ENCODE measurements at regions not wholly inside any gene's neighbourhood (a gene's known extent, or its start where the extent isn't known, plus 50 kb on each side); places are given as distances from the start of the nearest gene placed in this dataset.
"Not testable (repeated sequence)": the region's sequence is repeated elsewhere in the genome, so short reads cannot be mapped to it uniquely, and the experiment has no call there.

GRCh38 chr1:143694085-143694484, 277.7 kb downstream of the FAM72C start:
- DNase-seq = no peak

DNA sequence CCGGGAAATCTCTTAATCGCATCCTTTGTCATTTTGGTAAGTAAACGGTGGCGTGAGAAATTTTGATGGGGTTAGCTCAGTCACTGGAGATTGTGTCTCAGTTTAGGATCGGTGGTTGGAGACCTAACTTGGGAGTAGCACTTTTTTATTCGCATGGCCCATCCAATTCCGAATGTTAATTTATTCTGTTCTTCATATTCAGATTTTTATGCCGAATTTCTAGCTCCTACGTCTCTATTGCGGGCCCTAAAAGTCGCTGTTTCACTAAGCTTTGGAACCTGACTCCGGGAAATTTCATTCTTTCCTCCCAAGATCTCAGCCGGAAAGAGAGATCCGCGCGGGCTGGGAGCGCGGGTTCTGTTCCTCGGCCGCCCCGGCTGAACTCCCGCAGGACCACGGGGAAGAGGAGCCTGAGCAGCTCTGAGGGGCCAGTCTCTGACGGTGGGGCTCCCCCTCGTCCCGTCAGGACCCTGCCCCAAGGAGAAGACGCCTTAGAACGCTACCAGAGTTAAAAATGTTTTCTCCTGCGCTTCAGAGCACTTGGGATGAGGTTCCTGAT, 279.7 kb downstream of the FAM72C start:
- DNase-seq = no peak

DNA sequence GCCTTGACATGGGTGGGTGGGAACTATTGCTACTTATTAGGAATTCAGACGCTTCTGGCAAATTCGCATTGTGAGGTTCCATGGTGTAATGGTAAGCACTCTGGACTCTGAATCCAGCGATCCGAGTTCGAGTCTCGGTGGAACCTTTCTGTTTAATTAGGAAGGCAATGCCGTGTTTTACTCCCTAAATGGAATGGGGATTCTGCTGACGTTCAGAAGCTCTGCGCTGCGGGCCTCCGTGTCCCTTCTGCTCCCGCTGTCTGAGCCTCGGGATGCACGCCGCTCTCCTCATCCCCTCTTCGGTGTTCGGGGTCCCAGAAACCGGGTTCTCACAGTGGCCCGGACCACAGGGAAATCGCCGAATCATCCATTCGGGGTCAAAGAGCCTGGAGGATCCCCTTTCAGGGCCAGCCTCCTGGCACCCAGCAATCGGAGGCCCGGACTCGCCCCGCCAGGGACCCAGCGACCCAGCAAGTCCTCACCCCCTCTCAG, 280.3 kb downstream of the FAM72C start:
- no peak for DNase-seq

DNA sequence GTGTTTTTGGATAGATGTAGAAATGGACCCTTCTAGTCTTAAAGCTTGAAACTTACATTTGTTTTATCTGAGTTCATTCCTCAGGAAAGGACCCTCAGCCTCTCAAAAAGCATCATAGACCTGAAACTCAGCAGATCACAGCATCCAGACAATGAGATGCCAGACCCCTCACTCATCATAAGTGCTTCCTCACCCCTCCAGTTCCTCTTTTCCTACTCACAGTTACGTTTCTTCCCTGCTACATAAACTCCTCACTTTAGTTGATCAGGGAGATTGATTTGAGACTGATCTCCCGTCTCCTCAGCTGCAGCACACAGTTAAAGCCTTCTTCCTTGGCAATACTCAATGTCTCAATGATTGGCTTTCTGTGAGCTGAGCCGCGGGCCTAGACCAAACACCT, 282.0 kb downstream of the FAM72C start:
- DNase-seq = no peak

DNA sequence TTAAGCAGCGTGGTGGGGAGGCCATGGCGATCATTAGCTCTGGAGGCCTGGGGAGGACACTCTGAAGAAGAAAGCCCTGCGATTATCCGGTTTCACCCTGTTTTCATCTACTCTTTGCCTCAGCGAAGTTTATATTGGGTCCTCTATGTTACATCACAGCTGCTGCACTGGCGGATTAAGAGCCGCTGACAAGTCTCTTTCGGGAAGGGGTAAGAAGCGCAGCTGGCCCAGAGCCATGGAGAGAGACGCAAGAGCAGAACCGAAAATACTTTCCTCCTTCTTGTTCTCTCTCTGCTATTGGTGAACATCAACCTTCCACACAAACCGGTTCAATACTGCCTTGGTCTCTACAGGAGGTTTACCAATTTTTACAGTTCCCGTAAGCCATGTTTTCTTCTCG, 291.5 kb downstream of the FAM72C start:
- DNase-seq = no peak

DNA sequence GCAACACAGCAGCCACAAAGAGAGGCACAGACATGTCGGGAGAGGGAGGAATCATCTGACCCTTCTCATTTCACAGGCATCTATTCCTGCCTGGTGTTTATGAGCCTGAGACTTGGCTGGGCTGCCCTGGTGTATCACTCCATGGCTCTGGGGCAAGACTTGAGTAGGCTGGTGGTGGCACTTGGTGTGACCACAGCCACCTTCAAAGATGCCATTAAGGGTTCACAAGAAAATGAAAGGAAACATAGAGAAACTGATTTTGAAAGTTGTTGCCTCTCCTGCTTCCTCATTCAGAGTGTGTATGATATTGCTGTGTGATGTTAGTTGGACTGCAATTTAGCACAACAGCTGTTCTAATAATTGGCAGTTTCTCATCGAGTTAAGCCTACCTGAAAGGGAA, 298.8 kb downstream of the FAM72C start:
- no peak for DNase-seq

GRCh38 chr1:143667730-143668129, 304.1 kb downstream of the FAM72C start:
- no peak for DNase-seq

DNA sequence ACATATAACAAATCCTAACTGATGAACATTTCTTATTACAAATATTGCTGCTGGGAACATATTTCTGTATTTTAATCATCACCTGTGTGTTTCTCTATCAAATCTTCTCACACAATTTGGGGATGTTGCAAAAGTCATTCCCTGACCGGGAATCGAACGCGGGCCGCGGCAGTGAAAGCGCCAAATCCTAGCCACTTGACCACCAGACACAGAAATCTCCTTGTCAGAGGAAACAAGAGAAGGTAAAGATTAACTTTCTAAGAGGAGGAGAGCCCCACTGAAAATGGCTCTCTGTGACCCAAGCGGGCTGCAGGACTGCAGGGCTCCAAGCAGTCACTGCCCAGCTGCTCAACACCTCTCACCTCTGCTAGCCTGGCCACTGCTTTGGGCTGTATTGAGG, 304.9 kb downstream of the FAM72C start:
- DNase-seq = no peak

- no peak for DNase-seq
Measured at GRCh38 chr1:143665606-143666005, 306.2 kb downstream of the FAM72C start.

DNA sequence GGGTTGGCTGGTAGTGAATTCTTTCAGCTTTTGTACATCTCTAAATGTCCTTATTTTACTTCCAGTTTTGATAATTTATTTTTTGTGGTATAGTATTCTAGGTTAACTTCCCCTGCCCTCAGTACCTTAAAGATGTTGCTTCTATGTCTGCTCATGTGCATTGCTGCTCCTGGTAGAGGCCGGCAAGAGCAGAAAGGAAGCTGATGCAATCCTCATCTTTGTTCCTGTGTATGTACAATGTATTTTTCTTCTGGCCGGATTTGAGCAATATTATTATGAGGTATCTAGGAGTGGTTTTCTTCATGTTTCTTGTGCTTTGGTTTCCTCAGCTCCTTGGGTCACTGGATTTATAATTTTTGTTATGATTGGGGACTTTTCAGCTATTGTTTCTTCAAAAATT, 308.7 kb downstream of the FAM72C start:
- not testable (repeated sequence) for DNase-seq

DNA sequence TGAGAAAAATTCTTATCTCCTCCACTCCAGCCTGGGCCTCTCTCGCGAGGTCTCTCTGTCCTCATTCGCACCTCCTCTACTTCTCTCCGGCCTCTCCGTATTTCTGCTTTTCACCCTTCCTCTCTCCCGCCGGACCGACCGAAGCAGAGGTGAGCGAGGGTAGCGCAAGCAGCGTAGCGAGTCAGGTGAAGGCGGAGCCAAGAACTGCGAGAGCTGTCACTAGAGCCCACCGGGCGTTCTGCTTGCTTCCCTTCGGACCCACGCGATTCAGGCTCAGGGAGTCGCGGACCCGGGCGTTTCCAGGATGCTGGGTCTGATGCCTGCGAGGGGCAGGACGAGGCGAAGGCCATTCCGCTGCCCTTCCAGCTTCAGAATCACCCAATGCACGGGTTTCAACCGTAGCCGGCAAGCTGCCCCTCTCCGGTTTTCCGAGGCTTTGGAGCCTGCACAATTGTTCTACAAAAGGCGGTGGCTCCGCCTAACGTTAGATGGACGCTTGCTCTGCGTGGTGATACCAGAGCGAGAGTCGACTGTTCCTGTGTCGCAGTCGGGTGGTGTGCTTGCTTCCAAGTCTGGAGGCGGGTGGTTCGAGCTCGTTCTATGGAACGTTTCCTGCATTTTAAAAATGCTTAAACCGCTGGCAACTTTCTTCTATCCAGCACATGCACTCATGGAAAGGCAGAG, 310.2 kb downstream of the FAM72C start:
- DNase-seq = no peak

DNA sequence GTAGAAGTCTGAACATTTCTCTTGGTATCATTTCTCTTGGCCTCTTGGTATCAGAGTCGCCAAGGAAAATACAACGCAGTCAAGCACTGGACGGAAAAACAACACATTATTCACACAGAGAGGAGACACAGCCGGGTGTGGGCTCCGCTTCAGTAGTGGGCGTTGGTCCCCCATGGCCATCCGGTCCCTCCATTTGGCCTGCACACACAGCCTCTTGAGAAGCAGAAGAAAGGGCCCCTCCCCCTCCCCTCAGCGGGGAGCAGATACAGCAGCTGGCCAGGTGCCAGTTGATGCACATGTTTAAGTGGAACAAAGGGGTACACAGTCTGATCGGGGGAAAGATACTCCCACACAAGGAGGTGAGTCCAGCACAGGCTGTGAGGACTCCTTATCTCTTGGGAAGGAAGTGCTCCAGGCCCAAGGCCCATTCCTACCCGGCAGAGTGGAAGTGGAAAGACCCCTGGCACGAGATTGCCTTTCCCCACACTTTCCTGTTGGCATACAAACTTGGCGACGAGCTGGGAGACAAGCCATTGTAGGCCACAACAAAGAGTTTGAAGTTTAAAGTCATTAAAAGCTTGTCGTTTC, 311.3 kb downstream of the FAM72C start:
- DNase-seq = no peak

DNA sequence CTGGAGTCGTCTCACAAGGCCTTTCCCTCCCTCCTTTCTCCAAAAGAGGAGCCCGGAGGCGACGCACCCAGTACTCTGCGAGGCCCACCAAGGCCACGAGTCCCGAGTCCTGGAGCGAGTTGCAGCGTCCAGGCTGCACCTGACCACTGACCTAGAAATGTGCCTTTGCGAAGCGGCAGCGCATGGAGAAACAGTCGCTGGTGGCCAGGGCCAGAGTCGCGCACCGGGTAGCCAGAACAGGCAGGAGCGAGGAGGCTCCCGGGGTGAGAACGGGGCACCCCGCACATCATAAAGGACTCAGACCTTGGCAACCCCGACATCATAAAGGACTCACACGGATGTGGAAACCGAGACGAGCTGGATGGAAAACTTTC, 318.4 kb downstream of the FAM72C start:
- no peak for DNase-seq

DNA sequence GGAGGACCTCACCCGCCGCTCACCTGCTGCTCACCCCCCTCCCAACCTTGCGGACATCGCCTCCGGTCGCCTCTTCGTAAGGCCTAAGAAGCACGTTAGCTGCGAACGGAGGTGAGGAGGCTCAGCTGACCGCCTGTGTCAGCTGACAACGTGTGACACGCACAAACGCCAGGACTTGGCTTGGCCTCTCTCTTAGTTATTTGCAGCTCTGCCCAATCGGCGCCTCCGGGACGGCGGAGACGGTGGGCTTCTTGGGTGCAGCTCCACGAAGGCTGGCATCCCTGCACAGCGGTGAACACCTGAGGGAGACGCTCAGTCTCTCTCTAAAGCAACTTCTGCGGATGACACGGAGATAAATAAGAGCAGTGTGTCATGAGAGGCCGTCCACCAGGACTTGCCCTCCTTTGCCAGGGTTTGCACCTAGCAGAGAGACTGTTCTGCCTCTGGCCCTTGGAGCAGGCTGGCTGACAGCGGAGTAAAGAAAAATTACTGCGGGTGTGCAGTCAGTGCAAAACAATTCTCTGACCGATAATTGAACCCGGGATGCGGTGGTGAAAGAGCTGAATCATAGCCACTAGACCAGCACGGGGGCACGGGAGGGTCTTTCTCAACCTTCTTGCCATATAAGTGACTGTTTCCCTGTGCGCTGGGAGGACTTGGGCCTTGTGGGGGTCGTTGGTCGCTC, 318.9 kb downstream of the FAM72C start:
- no peak for DNase-seq

DNA sequence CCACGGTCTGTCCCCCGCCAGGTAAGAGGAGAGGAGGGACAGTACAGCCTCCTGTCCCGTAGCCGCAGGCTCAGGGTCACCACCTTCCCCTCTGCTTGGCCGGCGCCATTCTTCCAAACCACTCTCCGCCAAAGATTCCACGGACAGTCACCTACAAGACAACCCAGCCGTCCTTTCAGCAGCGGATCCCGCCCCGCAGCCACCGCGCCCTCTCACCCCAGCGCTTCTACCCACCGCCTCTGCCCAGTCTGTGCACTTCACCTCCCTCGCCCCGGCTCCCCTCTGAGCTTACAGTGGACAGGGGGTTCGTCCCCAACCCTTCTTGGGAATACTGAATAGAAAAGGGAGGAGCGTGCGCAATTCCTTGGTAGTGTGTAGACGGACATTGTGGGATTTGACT, 319.6 kb downstream of the FAM72C start:
- DNase-seq = no peak

GRCh38 chr1:143651350-143651992, 320.3 kb downstream of the FAM72C start:
- DNase-seq = no peak

DNA sequence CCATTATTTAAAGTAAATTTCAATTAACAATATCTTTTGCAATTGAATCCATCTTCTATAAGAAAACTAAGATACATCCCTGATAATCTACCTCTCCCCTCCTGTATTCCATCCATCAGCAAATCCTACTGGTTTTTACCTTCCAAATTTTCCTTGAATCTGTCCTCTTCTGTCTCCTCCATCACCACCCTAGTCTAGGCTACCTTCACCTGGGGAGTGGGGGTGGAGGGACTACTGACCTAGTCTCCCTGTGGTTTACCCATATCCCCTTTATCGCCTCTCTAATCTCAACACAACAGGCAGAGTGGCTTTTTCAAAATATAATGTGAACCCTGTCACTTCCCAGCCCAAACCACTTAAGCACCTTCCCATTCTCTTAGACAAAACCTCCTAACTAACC, 327.8 kb downstream of the FAM72C start:
- not testable (repeated sequence) for DNase-seq

- DNase-seq = no peak
Measured at GRCh38 chr1:143643148-143643885, 328.5 kb downstream of the FAM72C start.

DNA sequence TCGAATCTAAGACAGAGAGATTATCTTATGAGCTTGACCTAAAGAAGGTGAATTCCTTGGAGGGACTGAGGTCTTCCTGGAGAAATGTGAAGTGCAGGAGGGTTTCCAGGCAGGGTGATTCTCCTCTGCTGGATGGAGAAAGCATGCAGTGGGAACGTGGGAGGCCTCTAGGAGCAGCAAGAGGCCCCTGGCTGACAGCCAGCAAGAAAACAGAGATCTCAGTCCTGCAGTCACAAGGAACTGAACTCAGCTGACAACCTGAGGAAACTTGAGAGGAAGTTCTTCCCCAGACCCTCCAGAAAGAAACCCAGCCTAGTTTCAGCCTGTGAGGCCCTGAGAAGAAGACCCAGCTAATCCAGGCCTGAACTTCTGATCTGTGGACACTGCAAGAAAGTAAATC, 345.9 kb downstream of the FAM72C start:
- DNase-seq = no peak

GRCh38 chr1:143619851-143620250, 351.9 kb downstream of the FAM72C start:
- no peak for DNase-seq

GRCh38 chr1:143611159-143611558, 360.6 kb downstream of the FAM72C start:
- no peak for DNase-seq

- no peak for DNase-seq
Measured at GRCh38 chr1:143610196-143610595, 361.6 kb downstream of the FAM72C start.

- no peak for DNase-seq
Measured at GRCh38 chr1:143604887-143605286, 366.9 kb downstream of the FAM72C start.
